Hepatocyte (in vitro differentiated cells): ENCODE measurements at regions not wholly inside any gene's neighbourhood (a gene's known extent, or its start where the extent isn't known, plus 50 kb on each side); places are given as distances from the start of the nearest gene placed in this dataset.

Experiments
- EZH2 ChIP-seq: fragments of 200-600 bp; sonication (generic); IDR thresholded peaks from 2 replicates; pipeline ENCODE4 v1.6.1; 2016; ENCODE audit warnings: antibody characterized with exemption, mild to moderate bottlenecking, borderline replicate concordance
- TF ChIP-seq, protein P1 (sequence below): fragments of 200-600 bp; sonication (generic); IDR thresholded peaks from 2 replicates; pipeline ENCODE4 v1.5.1; 2016; ENCODE audit warnings: antibody characterized with exemption, mild to moderate bottlenecking; ENCODE audit not compliant: poor library complexity

DNA sequence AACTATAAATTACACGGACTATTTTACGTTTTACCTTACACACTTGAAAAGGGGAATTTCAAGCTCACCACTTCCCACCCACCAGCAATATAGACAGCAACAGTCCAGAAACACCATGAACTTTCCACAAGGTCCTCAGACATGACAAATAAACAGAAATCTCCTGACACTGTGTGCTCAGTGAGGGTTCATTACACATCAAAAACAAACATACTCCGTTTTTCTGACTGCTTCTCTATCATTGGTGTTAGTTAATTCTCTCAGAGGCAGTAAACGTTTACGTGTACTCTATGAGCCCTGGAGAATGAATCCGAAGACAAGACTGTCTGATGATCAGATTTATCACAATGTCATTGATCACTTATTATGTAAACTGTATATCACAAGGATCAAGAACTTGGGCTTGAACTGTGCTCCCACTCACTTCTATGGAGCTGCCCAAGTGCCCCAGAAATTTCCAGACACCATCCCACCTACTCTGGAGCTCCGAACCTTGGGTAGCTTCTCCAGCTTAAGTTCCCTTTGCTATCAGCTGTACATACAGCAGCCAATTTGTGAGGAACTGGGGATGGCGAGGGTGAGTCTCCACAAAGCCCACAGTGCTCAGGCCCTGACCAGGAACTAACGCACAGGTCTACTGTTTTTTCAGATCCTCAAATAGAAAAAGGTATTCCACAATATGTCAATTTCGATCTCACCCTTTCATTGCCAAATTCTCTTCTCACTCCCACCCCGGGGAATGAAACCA is 86.0 kb downstream of the ALDH8A1 start:
- TF ChIP-seq, protein P1, sequence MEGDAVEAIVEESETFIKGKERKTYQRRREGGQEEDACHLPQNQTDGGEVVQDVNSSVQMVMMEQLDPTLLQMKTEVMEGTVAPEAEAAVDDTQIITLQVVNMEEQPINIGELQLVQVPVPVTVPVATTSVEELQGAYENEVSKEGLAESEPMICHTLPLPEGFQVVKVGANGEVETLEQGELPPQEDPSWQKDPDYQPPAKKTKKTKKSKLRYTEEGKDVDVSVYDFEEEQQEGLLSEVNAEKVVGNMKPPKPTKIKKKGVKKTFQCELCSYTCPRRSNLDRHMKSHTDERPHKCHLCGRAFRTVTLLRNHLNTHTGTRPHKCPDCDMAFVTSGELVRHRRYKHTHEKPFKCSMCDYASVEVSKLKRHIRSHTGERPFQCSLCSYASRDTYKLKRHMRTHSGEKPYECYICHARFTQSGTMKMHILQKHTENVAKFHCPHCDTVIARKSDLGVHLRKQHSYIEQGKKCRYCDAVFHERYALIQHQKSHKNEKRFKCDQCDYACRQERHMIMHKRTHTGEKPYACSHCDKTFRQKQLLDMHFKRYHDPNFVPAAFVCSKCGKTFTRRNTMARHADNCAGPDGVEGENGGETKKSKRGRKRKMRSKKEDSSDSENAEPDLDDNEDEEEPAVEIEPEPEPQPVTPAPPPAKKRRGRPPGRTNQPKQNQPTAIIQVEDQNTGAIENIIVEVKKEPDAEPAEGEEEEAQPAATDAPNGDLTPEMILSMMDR, result no peak
- TF ChIP-seq EZH2, result no peak
